ENCODE measurements at regions not wholly inside any gene's neighbourhood (a gene's known extent, or its start where the extent isn't known, plus 50 kb on each side); places are given as distances from the start of the nearest gene placed in this dataset.

DNA sequence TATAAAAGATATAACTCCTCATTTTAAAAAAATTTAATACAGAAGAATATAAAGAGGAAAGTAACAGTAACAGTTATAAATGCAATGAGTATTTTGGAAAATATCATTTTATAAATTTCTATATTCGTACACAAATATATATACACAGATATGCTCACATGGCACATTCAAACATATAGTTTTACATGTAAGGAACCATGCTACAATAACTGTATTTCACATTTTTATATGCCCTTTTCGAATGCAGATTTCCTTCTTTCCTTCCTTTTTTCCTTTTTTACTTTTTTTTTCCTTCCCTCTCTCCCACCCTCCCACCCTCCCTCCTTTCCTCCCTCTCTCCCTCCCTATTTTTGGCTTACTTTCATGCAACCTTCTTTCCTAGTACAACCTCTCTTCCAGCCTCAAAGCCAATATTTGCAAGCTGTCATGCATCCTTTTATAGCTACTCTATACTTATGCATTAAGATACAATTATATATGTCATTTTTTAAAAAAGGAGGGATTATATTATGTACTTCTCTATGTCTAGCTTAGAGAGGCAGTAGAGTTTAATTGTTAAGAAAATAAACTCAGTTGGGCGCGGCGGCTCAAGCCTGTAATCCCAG lies 830.5 kb downstream of the IGSF11 start:
- TF ChIP-seq EZH2phosphoT487 (IDR thresholded peaks at IDR 0.05; ENCODE audit: borderline replicate concordance, low read length) (no peak), EZH2 (IDR thresholded peaks at IDR 0.05; ENCODE audit: low read length, unreplicated experiment) (no peak)
- TF ChIP-seq, protein P1, sequence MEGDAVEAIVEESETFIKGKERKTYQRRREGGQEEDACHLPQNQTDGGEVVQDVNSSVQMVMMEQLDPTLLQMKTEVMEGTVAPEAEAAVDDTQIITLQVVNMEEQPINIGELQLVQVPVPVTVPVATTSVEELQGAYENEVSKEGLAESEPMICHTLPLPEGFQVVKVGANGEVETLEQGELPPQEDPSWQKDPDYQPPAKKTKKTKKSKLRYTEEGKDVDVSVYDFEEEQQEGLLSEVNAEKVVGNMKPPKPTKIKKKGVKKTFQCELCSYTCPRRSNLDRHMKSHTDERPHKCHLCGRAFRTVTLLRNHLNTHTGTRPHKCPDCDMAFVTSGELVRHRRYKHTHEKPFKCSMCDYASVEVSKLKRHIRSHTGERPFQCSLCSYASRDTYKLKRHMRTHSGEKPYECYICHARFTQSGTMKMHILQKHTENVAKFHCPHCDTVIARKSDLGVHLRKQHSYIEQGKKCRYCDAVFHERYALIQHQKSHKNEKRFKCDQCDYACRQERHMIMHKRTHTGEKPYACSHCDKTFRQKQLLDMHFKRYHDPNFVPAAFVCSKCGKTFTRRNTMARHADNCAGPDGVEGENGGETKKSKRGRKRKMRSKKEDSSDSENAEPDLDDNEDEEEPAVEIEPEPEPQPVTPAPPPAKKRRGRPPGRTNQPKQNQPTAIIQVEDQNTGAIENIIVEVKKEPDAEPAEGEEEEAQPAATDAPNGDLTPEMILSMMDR (conservative IDR thresholded peaks at IDR 0.05; ENCODE audit: low read depth, low read length), result no peak

Measured in PC-3 (cell line).